ENCODE measurements at regions not wholly inside any gene's neighbourhood (a gene's known extent, or its start where the extent isn't known, plus 50 kb on each side); places are given as distances from the start of the nearest gene placed in this dataset.

DNA sequence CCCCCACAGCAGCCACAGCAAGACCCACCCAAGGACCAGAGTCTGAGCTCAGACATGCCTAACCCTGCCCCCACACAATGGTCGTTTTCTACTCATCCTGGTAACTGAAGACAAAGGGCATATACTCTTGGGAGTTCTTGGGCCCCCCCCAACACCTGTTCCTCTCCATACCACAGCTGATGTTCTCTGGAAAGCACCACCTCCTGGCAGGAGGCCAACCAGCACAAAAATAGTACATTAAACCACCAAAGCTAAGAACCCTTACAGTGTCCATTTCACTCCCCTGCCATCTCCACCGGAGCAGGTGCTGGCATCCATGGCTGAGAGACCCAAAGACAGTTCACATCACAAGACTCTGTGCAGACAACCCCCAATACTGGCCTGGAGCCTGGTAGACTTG lies 80.6 kb upstream of the DAAM1 start:
- intact Hi-C loops (cut with DNase I; ENCODE audit: low total_unique reads) = no loop called here

DNA sequence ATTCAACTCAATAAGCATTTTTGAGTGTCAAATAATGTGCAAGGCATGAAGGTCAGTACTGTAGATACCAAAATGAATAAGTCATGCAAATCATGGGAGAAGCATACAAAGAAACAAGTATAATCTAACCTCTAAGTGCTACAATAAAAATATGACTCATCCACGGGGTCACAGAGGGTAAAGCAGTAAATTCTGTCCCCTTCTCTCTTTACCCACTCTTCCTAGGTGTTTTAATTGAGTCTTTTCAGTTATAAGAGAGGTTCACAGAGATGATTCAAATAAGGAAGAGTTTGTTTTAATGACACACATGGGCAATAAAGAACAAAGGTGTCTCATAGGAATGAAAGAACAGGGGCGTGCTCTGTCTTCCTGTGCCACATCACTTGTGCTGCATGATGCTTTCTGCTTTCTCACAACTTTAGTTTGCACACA lies 71.5 kb upstream of the DAAM1 start:
- TF ChIP-seq POLR2AphosphoS5 (IDR thresholded peaks at IDR 0.05) (no peak), CTCF (IDR thresholded peaks at IDR 0.05 in 8 of 11, conservative IDR thresholded peaks at IDR 0.05 in 3 of 11) (no peak), POLR2A (IDR thresholded peaks at IDR 0.05) (no peak)
- intact Hi-C loops (cut with DNase I; ENCODE audit: low total_unique reads) = no loop called here
- 62 to 75% (median 69%) methylated on average over 2 of the region's 2 CpGs for WGBS, 5 donors
- DNase-seq = no peak
- no peak overlapping the region for H3K4me3 ChIP-seq
- H3K27ac ChIP-seq = no peak overlapping the region
- H3K27me3 ChIP-seq (replicated peaks in 1 of 7) = no peaks in the 10 kb centered on the region
- H3K4me1 ChIP-seq = no peaks in the 10 kb centered on the region
- H3K9me3 ChIP-seq = no peaks in the 10 kb centered on the region
- no peaks in the 10 kb centered on the region for H3K36me3 ChIP-seq

More for the DNA sequence above, 80.6 kb upstream of the DAAM1 start:
- 21 to 77% (median 43%) methylated on average over 2 of the region's 2 CpGs for WGBS, 5 donors
- Histone ChIP-seq H3K27ac (no peak overlapping the region), H3K4me1 (no peaks in the 10 kb centered on the region), H3K27me3 (replicated peaks in 1 of 7) (no peaks in the 10 kb centered on the region), H3K36me3 (no peaks in the 10 kb centered on the region), H3K9me3 (no peaks in the 10 kb centered on the region), H3K4me3 (no peak overlapping the region)
- no peak for TF ChIP-seq POLR2A (IDR thresholded peaks at IDR 0.05)
- no peak for TF ChIP-seq POLR2AphosphoS5 (IDR thresholded peaks at IDR 0.05)
- TF ChIP-seq CTCF (IDR thresholded peaks at IDR 0.05 in 8 of 11, conservative IDR thresholded peaks at IDR 0.05 in 3 of 11) = no peak
- DNase-seq = no peak

GRCh38 chr14:59117754-59118528 lies 70.5 kb upstream of the DAAM1 start:
- Histone ChIP-seq H3K27me3 (replicated peaks in 1 of 7) (no peaks in the 10 kb centered on the region), H3K27ac (no peak overlapping the region), H3K4me1 (no peaks in the 10 kb centered on the region), H3K9me3 (no peaks in the 10 kb centered on the region), H3K36me3 (no peaks in the 10 kb centered on the region), H3K4me3 (no peak overlapping the region)
- intact Hi-C loops (cut with DNase I; ENCODE audit: low total_unique reads) = no loop called here
- no peak for DNase-seq
- 74 to 80% (median 78%) methylated on average over 2 of the region's 2 CpGs for WGBS, 5 donors
- TF ChIP-seq CTCF (IDR thresholded peaks at IDR 0.05 in 8 of 11, conservative IDR thresholded peaks at IDR 0.05 in 3 of 11) (no peak), POLR2A (IDR thresholded peaks at IDR 0.05) (no peak), POLR2AphosphoS5 (IDR thresholded peaks at IDR 0.05) (no peak)

- Histone ChIP-seq H3K36me3 (no peaks in the 10 kb centered on the region), H3K27ac (no peak overlapping the region), H3K9me3 (no peaks in the 10 kb centered on the region), H3K4me3 (no peak overlapping the region), H3K27me3 (replicated peaks in 1 of 7) (no peaks in the 10 kb centered on the region), H3K4me1 (no peaks in the 10 kb centered on the region)
- intact Hi-C loops (cut with DNase I; ENCODE audit: low total_unique reads) = no loop called here
- no peak for TF ChIP-seq POLR2A (IDR thresholded peaks at IDR 0.05)
- no peak for TF ChIP-seq POLR2AphosphoS5 (IDR thresholded peaks at IDR 0.05)
- no peak for TF ChIP-seq CTCF (IDR thresholded peaks at IDR 0.05 in 8 of 11, conservative IDR thresholded peaks at IDR 0.05 in 3 of 11)
- no peak for DNase-seq
- WGBS, 5 donors = 42 to 68% (median 53%) methylated on average over 1 of the region's 1 CpG
These were observed 67.5 kb upstream of the DAAM1 start for GRCh38 chr14:59120921-59121320.
